ENCODE measurements at regions not wholly inside any gene's neighbourhood (a gene's known extent, or its start where the extent isn't known, plus 50 kb on each side); places are given as distances from the start of the nearest gene placed in this dataset.

DNA sequence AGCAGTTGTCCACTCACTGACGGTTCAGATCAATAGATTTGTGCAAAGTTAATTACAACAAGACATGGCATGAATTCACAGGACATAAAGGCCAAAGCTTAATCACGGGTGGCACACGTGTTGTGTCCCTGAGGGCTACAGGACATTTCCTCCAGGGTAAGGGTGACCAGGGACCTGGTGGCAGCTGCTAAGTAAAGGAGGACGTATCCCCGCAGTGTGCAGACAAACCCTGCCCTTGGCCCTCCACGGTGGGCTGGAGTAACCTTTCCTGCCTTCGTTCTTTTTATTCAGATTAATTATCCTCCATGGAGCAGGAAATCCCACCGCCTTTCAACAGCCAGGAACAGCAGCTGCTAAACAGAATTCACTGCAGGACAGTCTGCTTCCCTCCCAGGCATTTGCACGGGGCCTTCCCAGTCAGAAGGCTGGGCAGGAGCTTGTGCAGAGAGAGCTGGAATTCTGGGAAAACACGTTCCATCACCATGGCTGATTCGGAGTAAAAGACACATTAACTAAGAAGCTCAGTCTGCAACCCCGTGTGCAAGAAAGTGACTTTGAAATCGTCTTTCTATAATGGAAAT is 289.9 kb upstream of the SFSWAP start:
- TF ChIP-seq, protein P1, sequence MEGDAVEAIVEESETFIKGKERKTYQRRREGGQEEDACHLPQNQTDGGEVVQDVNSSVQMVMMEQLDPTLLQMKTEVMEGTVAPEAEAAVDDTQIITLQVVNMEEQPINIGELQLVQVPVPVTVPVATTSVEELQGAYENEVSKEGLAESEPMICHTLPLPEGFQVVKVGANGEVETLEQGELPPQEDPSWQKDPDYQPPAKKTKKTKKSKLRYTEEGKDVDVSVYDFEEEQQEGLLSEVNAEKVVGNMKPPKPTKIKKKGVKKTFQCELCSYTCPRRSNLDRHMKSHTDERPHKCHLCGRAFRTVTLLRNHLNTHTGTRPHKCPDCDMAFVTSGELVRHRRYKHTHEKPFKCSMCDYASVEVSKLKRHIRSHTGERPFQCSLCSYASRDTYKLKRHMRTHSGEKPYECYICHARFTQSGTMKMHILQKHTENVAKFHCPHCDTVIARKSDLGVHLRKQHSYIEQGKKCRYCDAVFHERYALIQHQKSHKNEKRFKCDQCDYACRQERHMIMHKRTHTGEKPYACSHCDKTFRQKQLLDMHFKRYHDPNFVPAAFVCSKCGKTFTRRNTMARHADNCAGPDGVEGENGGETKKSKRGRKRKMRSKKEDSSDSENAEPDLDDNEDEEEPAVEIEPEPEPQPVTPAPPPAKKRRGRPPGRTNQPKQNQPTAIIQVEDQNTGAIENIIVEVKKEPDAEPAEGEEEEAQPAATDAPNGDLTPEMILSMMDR (IDR thresholded peaks at IDR 0.05; ENCODE audit: insufficient read depth, low read depth, low read length), result no peak
- DNase-seq (ENCODE audit: low read depth), result no peak
- CTCF ChIA-PET, result interaction anchor here (1.0 kb wide), 1 partner anchor 317 kb away, joined by 4 read pairs; no protein-coding TSS in a partner anchor
- POLR2A ChIA-PET, result no interaction called here
- Histone ChIP-seq H3K4me3 (ENCODE audit: low read depth, low read length) (no peak overlapping the region), H3K36me3 (ENCODE audit: control insufficient read depth, insufficient read depth, low read length) (no peaks in the 10 kb centered on the region), H3K27me3 (ENCODE audit: control insufficient read depth, insufficient read depth, low read length) (no peaks in the 10 kb centered on the region)

DNA sequence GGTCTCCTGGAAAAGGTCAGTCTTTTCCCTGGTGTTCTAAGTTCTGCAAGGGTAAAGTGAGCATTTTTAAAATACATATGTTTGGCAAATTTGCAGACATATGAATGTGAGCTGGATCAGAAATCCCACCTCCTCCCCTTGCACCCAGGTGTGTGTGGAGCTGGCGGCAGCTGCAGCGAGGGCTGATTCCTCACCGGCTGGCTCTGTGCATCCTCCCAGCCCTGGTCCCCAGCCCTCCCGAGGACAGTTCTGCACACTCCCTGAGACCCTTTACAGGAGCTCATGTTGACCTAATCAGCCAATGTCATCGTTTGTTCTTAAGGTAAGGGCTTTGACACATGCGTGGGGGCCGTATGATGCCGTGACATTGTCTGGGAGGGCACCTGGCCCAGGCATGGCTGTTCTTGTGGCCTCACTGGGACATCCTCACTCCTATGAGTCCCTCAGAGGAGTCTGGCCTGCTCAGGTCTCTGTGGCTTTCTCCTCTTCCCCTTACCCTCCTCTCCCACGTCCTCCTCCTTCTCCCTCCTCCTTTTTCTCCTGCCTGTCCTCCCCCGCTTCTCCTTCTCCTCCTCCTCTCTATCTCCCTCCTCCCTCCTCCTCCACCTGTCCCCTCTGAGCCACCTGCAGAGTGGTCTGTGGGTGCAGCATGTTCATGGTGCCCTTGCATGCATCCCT is 289.2 kb upstream of the SFSWAP start:
- no peaks in the 10 kb centered on the region for H3K36me3 ChIP-seq (ENCODE audit: control insufficient read depth, insufficient read depth, low read length)
- POLR2A ChIA-PET, result no interaction called here
- no peak overlapping the region for H3K4me3 ChIP-seq (ENCODE audit: low read depth, low read length)
- TF ChIP-seq, protein P1 (IDR thresholded peaks at IDR 0.05; ENCODE audit: insufficient read depth, low read depth, low read length), result no peak
- no peak for DNase-seq (ENCODE audit: low read depth)
- CTCF ChIA-PET, result interaction anchor here (1.0 kb wide), 1 partner anchor 317 kb away, joined by 4 read pairs; no protein-coding TSS in a partner anchor
- no peaks in the 10 kb centered on the region for H3K27me3 ChIP-seq (ENCODE audit: control insufficient read depth, insufficient read depth, low read length)

DNA sequence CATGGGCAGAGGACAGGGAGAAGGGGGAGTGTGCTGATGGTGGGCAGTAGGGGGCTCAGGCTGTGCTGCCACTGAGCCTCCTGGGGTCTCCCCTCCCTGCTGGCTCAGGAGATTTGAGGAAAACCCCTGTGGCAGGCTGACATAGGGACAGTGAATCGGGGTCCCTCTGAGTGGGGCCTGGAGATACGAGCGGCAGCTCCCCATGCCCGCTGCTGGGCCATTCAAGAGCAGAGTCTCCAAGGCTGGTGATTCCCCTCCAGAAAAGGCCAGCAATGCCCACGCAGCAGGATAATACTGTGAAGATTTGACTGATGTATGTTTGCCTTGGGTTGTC is 288.7 kb upstream of the SFSWAP start:
- ChIA-PET POLR2A (no interaction called here), CTCF (no interaction called here)
- Histone ChIP-seq H3K27me3 (ENCODE audit: control insufficient read depth, insufficient read depth, low read length) (no peaks in the 10 kb centered on the region), H3K36me3 (ENCODE audit: control insufficient read depth, insufficient read depth, low read length) (no peaks in the 10 kb centered on the region), H3K4me3 (ENCODE audit: low read depth, low read length) (no peak overlapping the region)
- DNase-seq (ENCODE audit: low read depth), result no peak
- TF ChIP-seq, protein P1 (IDR thresholded peaks at IDR 0.05; ENCODE audit: insufficient read depth, low read depth, low read length), result no peak

DNA sequence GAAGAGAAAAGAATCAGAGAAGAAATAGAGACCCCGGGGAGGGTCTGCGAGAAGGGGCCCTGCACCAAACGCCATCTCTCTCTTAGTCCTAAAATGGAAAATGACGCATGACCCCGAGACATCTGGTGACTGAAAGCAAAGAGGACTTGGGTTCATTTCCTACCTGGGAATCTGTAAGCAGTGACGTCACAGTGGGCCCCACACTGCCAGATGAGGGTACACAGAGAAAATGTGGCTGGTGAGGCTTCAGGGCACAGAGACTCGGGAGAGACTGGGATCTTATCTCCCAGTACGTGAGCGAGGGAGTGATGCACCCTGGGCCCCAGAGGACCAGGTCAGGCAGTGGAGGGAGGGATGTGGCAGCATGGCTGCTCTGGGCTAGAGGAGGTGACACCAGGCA is 288.1 kb upstream of the SFSWAP start:
- Histone ChIP-seq H3K4me3 (ENCODE audit: low read depth, low read length) (no peak overlapping the region), H3K36me3 (ENCODE audit: control insufficient read depth, insufficient read depth, low read length) (no peaks in the 10 kb centered on the region), H3K27me3 (ENCODE audit: control insufficient read depth, insufficient read depth, low read length) (no peaks in the 10 kb centered on the region)
- no peak for DNase-seq (ENCODE audit: low read depth)
- POLR2A ChIA-PET, result no interaction called here
- CTCF ChIA-PET, result no interaction called here
- TF ChIP-seq, protein P1 (IDR thresholded peaks at IDR 0.05; ENCODE audit: insufficient read depth, low read depth, low read length), result no peak

DNA sequence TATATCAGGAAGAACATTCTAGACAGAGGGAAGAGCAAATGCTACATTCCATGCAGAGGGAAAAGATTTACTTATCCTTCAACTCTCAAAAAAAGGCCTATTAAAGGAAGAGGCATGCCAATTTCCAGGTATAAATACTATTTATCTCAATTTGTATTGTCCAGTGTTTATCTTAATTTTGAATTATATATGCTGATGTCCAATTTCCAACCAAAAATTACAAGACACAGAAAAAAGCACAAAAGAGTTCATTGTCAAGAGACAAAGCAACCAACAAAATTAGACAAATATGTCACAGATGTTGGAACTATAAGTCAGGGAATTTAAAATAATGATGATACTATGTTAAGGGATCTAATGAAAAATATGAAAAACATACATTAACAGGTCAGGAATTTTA is 286.6 kb upstream of the SFSWAP start:
- H3K4me3 ChIP-seq (ENCODE audit: low read depth, low read length), result no peak overlapping the region
- no peak for DNase-seq (ENCODE audit: low read depth)
- TF ChIP-seq, protein P1 (IDR thresholded peaks at IDR 0.05; ENCODE audit: insufficient read depth, low read depth, low read length), result no peak
- ChIA-PET POLR2A (no interaction called here), CTCF (no interaction called here)
- H3K36me3 ChIP-seq (ENCODE audit: control insufficient read depth, insufficient read depth, low read length), result no peaks in the 10 kb centered on the region
- H3K27me3 ChIP-seq (ENCODE audit: control insufficient read depth, insufficient read depth, low read length), result no peaks in the 10 kb centered on the region
